WTC11 (cell line): ENCODE measurements at regions not wholly inside any gene's neighbourhood (a gene's known extent, or its start where the extent isn't known, plus 50 kb on each side); places are given as distances from the start of the nearest gene placed in this dataset.

ENCODE experiments used
- ATAC-seq: fragments of 200-7000 bp; cut with Tn5 transposase; 2 replicates; pipeline ENCODE4 v1.10.0; 2021; ENCODE audit warnings: mild to moderate bottlenecking, moderate library complexity
- CTCF ChIA-PET: fragments of 300-600 bp; sonication (Branson Sonifier 250); formaldehyde crosslinking; loops from one replicate; lab custom pipeline; 2021; ENCODE audit warnings: antibody characterized with exemption; lab: Charles Lee
- POLR2A ChIA-PET: fragments of 350-600 bp; sonication (Branson Sonifier 250); formaldehyde crosslinking; loops from one replicate; lab custom pipeline; 2021; ENCODE audit warnings: antibody characterized with exemption; lab: Charles Lee
- DNase-seq: peaks from one replicate; pipeline ENCODE4 v3.0.0; 2021; ENCODE audit warnings: low spot score
- H3K27ac Mint-ChIP-seq: 2 replicates; pipeline ENCODE4 v1.8.0; 2021; ENCODE audit warnings: mixed read lengths
- H3K27me3 Mint-ChIP-seq: 2 replicates; pipeline ENCODE4 v1.8.0; 2021; ENCODE audit warnings: low read depth, mild to moderate bottlenecking, moderate library complexity, mixed read lengths
- H3K36me3 Mint-ChIP-seq: 2 replicates; pipeline ENCODE4 v1.8.0; 2021; ENCODE audit warnings: mixed read lengths
- H3K4me1 Mint-ChIP-seq: 2 replicates; pipeline ENCODE4 v1.8.0; 2022; ENCODE audit warnings: mixed read lengths
- H3K4me3 Mint-ChIP-seq: 2 replicates; pipeline ENCODE4 v1.8.0; 2021; ENCODE audit warnings: mild to moderate bottlenecking, moderate library complexity, mixed read lengths
- H3K9me3 Mint-ChIP-seq: 2 replicates; pipeline ENCODE4 v1.8.0; 2021; ENCODE audit warnings: mixed read lengths
- CREM ChIP-seq: sonication (generic); formaldehyde crosslinking; IDR thresholded peaks from 2 replicates; pipeline ENCODE4 v1.8.1; 2022; ENCODE audit warnings: mild to moderate bottlenecking, missing genetic modification reagents, moderate library complexity
- ETV6 ChIP-seq: sonication (generic); formaldehyde crosslinking; IDR thresholded peaks from 2 replicates; pipeline ENCODE4 v1.8.1; 2022; ENCODE audit warnings: mild to moderate bottlenecking, missing genetic modification reagents
- JUN ChIP-seq: sonication (generic); formaldehyde crosslinking; IDR thresholded peaks from 2 replicates; pipeline ENCODE4 v1.8.0; 2023; ENCODE audit warnings: mild to moderate bottlenecking, missing genetic modification reagents
- MYBL2 ChIP-seq: sonication (generic); formaldehyde crosslinking; IDR thresholded peaks from 2 replicates; pipeline ENCODE4 v1.8.1; 2023; ENCODE audit warnings: mild to moderate bottlenecking, moderate library complexity, missing genetic modification reagents
- NFE2L1 ChIP-seq: sonication (generic); formaldehyde crosslinking; IDR thresholded peaks from 2 replicates; pipeline ENCODE4 v1.8.1; 2023; ENCODE audit warnings: missing genetic modification reagents
- PREB ChIP-seq: sonication (generic); formaldehyde crosslinking; IDR thresholded peaks from 2 replicates; pipeline ENCODE4 v1.8.1; 2022; ENCODE audit warnings: mild to moderate bottlenecking, missing genetic modification reagents, moderate library complexity, borderline replicate concordance
- SOX15 ChIP-seq: fragments of 250-450 bp; sonication (Bioruptor Pico); IDR thresholded peaks from 2 replicates; pipeline ENCODE4 v1.9.0; 2021; ENCODE audit warnings: mild to moderate bottlenecking
- TEAD4 ChIP-seq: sonication (generic); formaldehyde crosslinking; IDR thresholded peaks from 2 replicates; pipeline ENCODE4 v1.8.0; 2022; ENCODE audit warnings: mild to moderate bottlenecking, missing genetic modification reagents
- ZBTB21 ChIP-seq: sonication (generic); formaldehyde crosslinking; IDR thresholded peaks from 2 replicates; pipeline ENCODE4 v1.8.1; 2023; ENCODE audit warnings: mild to moderate bottlenecking, missing genetic modification reagents, borderline replicate concordance
- ZNF121 ChIP-seq: sonication (generic); formaldehyde crosslinking; IDR thresholded peaks from 2 replicates; pipeline ENCODE4 v1.8.0; 2023; ENCODE audit warnings: missing genetic modification reagents
- ZNF532 ChIP-seq: fragments of 250-450 bp; sonication (Bioruptor Pico); IDR thresholded peaks from 2 replicates; pipeline ENCODE4 v1.9.0; 2021; ENCODE audit warnings: mild to moderate bottlenecking, borderline replicate concordance
- ZNF671 ChIP-seq: fragments of 250-450 bp; sonication (Bioruptor Pico); IDR thresholded peaks from 2 replicates; pipeline ENCODE4 v1.8.0; 2021; ENCODE audit warnings: mild to moderate bottlenecking
- TF ChIP-seq, protein P1 (sequence below): sonication (generic); formaldehyde crosslinking; IDR thresholded peaks from 2 replicates; pipeline ENCODE4 v1.8.1; 2022; ENCODE audit warnings: low read depth, mild to moderate bottlenecking, moderate library complexity, missing genetic modification reagents, borderline replicate concordance
- TF ChIP-seq, protein P2 (sequence below): fragments of 250-450 bp; sonication (Bioruptor Pico); IDR thresholded peaks from 2 replicates; pipeline ENCODE4 v1.9.0; 2021; ENCODE audit warnings: mild to moderate bottlenecking
- TF ChIP-seq, protein P3 (sequence below): fragments of 250-450 bp; sonication (Bioruptor Pico); IDR thresholded peaks from 2 replicates; pipeline ENCODE4 v1.8.0; 2021; ENCODE audit warnings: mild to moderate bottlenecking

GRCh38 chr3:117308756-117309155 lies 599.2 kb downstream of the TUSC7 start (continued):
- TF ChIP-seq SOX15 (CRISPR knock-in tag), result no peak
- TF ChIP-seq, all 79 proteins: peak for 0

- H3K9me3 Mint-ChIP-seq, result no peaks in the 10 kb centered on the region
- DNase-seq (no peak), ATAC-seq (no peak)
- H3K4me1 Mint-ChIP-seq, result peaks cover 11% of the 10 kb centered on the region
- H3K36me3 Mint-ChIP-seq, result no peaks in the 10 kb centered on the region
- H3K27ac Mint-ChIP-seq, result no peak overlapping the region
- no peak overlapping the region for H3K4me3 Mint-ChIP-seq
- CTCF ChIA-PET, result no interaction called here
- TF ChIP-seq CREM (no peak), JUN (CRISPR knock-in tag) (no peak), ZNF671 (CRISPR knock-in tag) (no peak), ZNF532 (no peak)
- TF ChIP-seq, all 79 proteins: peak for 0
- POLR2A ChIA-PET, result no interaction called here
- H3K27me3 Mint-ChIP-seq, result no peaks in the 10 kb centered on the region
Observed at GRCh38 chr3:117310536-117310935, 601.0 kb downstream of the TUSC7 start.

DNA sequence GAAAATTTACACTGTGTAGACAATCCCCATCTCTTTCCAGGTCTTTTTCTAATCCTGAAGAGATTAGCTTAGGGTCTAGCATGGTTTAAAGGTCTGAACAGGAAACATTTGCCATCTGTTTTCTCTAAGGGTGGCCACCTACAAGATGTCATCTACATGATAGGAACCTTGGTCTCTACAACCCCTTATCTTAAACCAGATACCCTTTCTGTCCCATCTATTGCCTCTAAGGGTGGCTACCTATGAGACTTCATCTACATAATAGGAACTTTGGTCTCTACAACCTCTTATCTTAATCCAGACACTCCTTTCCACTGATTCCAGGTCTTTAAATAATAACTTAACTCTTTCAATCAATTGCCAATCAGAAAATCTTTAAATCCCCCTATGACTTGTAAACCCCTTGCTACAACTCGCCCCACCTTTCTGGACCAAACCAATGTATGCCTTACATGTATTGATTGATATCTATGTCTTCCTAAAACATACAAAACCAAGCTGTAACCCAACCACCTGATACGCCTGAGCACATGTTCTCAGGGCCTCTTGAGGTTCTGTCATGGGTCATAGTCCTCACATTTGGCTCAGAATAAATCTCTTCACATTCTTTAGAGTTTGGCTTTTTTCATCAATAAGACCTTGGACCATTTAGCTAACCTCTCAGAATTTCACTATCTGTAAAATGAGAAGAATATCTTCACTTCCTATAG lies 605.0 kb downstream of the TUSC7 start:
- TF ChIP-seq MYBL2, result no peak
- TF ChIP-seq ZBTB21, result no peak
- TF ChIP-seq, protein P1, sequence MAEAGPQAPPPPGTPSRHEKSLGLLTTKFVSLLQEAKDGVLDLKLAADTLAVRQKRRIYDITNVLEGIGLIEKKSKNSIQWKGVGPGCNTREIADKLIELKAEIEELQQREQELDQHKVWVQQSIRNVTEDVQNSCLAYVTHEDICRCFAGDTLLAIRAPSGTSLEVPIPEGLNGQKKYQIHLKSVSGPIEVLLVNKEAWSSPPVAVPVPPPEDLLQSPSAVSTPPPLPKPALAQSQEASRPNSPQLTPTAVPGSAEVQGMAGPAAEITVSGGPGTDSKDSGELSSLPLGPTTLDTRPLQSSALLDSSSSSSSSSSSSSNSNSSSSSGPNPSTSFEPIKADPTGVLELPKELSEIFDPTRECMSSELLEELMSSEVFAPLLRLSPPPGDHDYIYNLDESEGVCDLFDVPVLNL (CRISPR knock-in tag), result no peak
- TF ChIP-seq JUN (CRISPR knock-in tag), result no peak
- POLR2A ChIA-PET, result no interaction called here
- CTCF ChIA-PET, result no interaction called here
- Mint-ChIP-seq H3K9me3 (peaks cover 2% of the 10 kb centered on the region; the same call in 1 of the 2 replicates), H3K4me1 (peaks cover 11% of the 10 kb centered on the region), H3K27ac (no peak overlapping the region), H3K4me3 (no peak overlapping the region), H3K36me3 (no peaks in the 10 kb centered on the region), H3K27me3 (no peaks in the 10 kb centered on the region)
- DNase-seq (no peak), ATAC-seq (no peak)

- no peak overlapping the region for H3K27ac Mint-ChIP-seq
- POLR2A ChIA-PET, result no interaction called here
- H3K27me3 Mint-ChIP-seq, result peaks cover 3% of the 10 kb centered on the region; the same call in 1 of the 2 replicates
- TF ChIP-seq ZNF121 (CRISPR knock-in tag) (no peak), ETV6 (CRISPR knock-in tag) (0 out of 2 replicates have a peak, but pooled peaks have one; percentile 19)
- no peaks in the 10 kb centered on the region for H3K36me3 Mint-ChIP-seq
- ATAC-seq, result peak; percentile 72
- CTCF ChIA-PET, result no interaction called here
- no peak overlapping the region for H3K4me3 Mint-ChIP-seq
- no peaks in the 10 kb centered on the region for H3K4me1 Mint-ChIP-seq
- DNase-seq, result no peak
- peaks cover 15% of the 10 kb centered on the region for H3K9me3 Mint-ChIP-seq
Observed at GRCh38 chr3:117322866-117323265, 613.3 kb downstream of the TUSC7 start.

- CTCF ChIA-PET, result no interaction called here
- POLR2A ChIA-PET, result no interaction called here
- DNase-seq, result no peak
- TF ChIP-seq, protein P2, sequence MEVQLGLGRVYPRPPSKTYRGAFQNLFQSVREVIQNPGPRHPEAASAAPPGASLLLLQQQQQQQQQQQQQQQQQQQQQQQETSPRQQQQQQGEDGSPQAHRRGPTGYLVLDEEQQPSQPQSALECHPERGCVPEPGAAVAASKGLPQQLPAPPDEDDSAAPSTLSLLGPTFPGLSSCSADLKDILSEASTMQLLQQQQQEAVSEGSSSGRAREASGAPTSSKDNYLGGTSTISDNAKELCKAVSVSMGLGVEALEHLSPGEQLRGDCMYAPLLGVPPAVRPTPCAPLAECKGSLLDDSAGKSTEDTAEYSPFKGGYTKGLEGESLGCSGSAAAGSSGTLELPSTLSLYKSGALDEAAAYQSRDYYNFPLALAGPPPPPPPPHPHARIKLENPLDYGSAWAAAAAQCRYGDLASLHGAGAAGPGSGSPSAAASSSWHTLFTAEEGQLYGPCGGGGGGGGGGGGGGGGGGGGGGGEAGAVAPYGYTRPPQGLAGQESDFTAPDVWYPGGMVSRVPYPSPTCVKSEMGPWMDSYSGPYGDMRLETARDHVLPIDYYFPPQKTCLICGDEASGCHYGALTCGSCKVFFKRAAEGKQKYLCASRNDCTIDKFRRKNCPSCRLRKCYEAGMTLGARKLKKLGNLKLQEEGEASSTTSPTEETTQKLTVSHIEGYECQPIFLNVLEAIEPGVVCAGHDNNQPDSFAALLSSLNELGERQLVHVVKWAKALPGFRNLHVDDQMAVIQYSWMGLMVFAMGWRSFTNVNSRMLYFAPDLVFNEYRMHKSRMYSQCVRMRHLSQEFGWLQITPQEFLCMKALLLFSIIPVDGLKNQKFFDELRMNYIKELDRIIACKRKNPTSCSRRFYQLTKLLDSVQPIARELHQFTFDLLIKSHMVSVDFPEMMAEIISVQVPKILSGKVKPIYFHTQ (CRISPR knock-in tag), result no peak
- TF ChIP-seq, protein P3, sequence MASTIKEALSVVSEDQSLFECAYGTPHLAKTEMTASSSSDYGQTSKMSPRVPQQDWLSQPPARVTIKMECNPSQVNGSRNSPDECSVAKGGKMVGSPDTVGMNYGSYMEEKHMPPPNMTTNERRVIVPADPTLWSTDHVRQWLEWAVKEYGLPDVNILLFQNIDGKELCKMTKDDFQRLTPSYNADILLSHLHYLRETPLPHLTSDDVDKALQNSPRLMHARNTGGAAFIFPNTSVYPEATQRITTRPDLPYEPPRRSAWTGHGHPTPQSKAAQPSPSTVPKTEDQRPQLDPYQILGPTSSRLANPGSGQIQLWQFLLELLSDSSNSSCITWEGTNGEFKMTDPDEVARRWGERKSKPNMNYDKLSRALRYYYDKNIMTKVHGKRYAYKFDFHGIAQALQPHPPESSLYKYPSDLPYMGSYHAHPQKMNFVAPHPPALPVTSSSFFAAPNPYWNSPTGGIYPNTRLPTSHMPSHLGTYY (CRISPR knock-in tag), result no peak
- TF ChIP-seq NFE2L1 (CRISPR knock-in tag) (no peak), TEAD4 (CRISPR knock-in tag) (no peak), PREB (CRISPR knock-in tag) (no peak)
Observed at GRCh38 chr3:117346901-117347300, 637.3 kb downstream of the TUSC7 start.

More at GRCh38 chr3:117346901-117347300, 637.3 kb downstream of the TUSC7 start:
- ATAC-seq, result no peak
- H3K36me3 Mint-ChIP-seq, result no peaks in the 10 kb centered on the region
- H3K4me1 Mint-ChIP-seq, result peaks cover 21% of the 10 kb centered on the region
- H3K9me3 Mint-ChIP-seq, result no peaks in the 10 kb centered on the region
- H3K4me3 Mint-ChIP-seq, result no peak overlapping the region
- H3K27ac Mint-ChIP-seq, result no peak overlapping the region
- H3K27me3 Mint-ChIP-seq, result no peaks in the 10 kb centered on the region
